T-helper 9 cell (primary cell): ENCODE measurements at regions not wholly inside any gene's neighbourhood (a gene's known extent, or its start where the extent isn't known, plus 50 kb on each side); places are given as distances from the start of the nearest gene placed in this dataset.

Experiments used
- DNase-seq: peaks from one replicate; pipeline ENCODE4 v3.0.0-alpha.2; 2020

DNA sequence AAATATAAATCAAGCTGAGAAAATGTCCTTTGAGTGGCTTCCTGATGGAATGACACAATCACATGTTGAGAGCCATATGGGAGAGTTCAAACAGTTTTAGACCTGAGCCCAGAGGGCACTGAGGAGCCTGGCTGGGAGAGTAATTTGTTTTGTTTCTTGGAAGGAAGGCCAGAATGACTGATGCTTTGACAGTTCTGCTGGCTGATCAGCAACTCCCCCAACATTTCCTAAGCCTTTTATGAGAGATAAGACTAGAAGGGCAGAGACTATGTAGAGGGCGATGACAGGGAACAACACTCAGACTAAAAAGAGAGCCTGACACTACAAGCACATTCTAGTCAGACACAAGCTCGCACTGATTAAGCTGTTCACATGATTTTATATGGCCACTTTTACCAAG lies 169.2 kb downstream of the COX7C start:
- DNase-seq: no peak

DNA sequence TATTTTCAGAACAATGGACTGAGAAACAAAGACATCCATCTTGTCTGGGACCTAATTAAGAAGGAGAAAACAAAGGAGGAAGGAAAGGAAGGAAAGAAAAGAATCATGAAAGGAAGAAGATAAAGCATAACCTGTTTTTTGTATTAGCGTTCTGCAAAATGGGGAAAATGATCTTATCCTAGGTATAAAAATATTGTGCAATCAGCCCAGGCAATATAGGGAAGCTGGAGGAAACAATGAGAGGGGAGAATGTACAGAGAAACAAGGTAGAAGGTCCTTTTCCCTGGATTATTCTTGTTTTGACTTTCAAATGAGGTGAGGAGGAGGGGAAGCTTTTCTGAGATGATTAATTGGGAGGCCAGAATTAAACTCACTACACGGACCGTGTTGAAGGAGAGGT lies 177.9 kb downstream of the COX7C start:
- no peak for DNase-seq

GRCh38 chr5:86797677-86798076 lies 179.9 kb downstream of the COX7C start:
- no peak for DNase-seq

- DNase-seq: no peak
Observed at GRCh38 chr5:86806206-86806605, 188.5 kb downstream of the COX7C start.

DNA sequence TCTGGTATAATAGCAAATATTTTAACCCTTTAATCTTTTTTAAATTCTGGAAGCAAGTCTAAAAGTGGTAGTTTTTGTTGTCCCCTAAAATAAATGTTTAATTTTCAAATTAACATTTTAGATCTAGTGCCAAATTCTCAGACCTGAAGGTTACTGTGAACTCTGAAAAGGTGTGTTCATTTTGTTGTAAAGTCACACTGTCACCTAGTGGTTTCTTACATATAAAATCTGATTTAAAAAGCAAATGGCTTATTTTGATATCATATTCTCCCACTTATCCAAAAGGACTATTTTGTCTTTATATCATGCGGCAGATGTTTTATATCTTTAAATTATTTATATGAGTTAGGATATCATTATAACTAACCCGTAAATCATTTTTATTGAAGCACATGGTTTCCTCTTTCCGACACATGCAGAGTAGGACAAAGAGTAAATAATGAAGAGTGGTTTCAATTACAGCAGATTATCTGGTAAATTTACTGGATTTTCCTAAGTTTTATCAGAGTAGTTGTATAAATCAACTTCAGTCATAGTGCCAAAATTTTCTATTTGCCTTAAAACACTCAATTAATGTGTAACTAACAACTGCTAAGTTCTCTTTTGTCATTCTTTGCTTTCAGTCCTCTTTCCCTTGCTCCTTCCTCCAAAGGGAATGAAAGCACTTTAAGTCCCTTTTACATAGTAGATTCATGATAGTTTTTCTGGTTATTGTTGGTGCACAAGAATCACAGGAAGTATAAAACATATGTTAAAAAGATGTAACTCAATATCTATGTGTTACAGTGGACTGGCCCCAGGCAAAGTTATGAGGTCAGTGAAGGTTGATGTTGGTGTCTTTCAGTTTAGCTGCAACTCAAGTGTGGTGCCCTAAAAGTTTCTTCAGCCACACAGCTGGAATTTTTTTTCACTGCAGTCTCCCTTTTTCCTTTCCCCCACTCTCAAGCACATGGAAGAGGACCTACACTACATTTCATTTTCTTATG lies 189.6 kb downstream of the COX7C start:
- no peak for DNase-seq

- no peak for DNase-seq
Observed at GRCh38 chr5:86814315-86814714, 196.6 kb downstream of the COX7C start.

GRCh38 chr5:86814907-86815306 lies 197.2 kb downstream of the COX7C start:
- DNase-seq: no peak

DNA sequence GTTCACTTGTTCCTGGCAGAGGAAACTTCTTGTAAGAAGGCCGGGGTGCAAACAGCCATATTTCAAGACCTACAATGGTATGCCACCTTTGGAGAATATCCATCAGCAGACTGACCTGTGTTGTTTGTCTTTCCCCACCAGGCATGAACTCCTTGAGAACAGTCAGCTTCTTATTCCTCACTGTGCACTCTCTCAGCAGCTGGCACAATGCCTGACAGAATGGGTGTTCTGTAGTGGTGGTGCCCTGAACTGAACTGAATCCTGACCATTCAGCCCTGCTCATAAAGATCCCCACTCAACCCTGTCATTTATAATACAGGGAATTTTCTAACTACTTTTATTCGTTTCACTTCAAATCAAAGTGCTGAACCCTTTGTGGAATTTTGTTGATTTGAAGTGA lies 206.9 kb downstream of the COX7C start:
- no peak for DNase-seq

DNA sequence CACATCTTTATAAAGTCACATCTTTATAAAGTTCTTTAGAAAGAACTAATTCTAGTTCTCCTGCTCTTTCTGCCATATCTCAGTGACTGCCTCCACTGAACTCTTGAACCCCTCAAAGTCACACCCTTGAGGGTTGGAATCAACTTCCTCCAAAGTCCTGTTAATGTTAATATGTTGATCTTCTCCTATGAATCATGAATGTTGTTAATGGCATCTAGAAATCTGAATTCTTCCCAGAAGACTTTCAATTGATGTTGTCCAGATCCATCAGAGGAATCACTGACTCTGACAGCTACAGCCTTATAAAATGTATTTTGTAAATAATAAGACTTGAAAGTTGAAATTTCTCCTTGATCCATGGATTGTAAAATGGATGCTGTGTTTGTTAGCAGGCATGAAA lies 213.4 kb downstream of the COX7C start:
- no peak for DNase-seq

DNA sequence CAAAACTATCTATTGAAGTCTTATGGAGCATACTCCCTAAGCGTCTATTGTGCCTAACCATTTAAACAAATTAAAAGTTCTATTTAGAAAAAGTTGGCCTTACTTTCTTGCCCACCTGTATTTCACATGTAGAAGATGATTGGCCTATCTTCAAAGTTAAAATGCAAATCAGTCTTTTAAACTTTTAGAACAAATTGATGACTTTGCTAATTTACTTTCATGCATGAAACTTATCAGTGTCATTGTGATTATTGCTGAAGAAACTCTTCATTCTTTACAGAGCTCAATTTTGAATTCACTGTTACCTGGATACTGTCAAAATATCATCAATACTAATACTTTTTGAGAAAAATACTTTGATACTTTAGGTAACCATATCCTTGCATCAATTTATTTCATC lies 216.1 kb downstream of the COX7C start:
- DNase-seq: no peak

GRCh38 chr5:86837610-86838009 lies 219.9 kb downstream of the COX7C start:
- no peak for DNase-seq

DNA sequence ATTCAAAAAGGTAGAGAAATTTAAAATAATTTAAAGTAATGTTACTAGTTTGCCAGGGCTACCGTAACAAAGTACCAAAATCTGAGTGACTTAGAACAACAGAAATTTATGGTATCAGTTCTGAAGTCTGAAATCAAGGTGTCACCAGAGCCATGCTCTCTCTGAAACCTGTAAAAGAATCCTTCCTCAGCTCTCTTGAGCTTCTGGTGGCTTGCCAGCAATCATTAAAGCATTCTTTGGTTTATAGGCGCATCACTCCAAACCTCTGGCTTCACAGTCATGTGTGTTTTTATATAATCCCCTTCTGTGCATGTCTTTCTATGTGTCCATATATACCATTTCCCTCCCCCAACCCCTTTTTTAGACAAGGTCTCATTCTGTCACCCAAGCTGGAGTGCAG lies 220.3 kb downstream of the COX7C start:
- no peak for DNase-seq

DNA sequence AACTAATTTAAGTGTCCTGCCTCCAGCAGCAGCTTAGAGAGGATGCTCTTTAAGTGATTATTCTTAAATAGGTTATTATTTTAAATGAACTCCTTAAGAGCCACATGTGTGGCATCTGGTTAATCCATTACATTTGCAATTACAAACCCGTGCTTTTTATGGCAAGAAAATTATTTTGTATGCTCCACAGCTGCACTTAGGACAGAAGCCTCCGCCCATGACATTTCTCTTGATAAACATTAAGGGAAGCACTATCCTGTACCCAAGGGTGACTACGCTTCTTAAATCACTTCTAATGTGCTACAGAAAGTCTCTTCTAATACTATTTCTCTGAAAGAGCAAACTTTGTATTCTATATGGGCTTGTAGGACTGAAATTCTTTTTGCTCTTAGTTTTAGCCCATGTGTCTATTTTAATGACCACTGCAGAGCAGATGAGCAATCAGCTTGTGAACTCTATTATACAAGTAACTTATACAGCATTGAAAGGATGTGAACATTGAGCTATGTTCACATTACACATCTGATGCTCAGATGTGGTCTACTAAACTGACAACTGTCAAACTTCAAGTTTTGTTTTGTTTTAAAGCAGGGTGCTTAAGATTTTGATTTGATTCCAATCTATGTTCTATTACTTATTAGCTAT lies 223.4 kb downstream of the COX7C start:
- DNase-seq: no peak

DNA sequence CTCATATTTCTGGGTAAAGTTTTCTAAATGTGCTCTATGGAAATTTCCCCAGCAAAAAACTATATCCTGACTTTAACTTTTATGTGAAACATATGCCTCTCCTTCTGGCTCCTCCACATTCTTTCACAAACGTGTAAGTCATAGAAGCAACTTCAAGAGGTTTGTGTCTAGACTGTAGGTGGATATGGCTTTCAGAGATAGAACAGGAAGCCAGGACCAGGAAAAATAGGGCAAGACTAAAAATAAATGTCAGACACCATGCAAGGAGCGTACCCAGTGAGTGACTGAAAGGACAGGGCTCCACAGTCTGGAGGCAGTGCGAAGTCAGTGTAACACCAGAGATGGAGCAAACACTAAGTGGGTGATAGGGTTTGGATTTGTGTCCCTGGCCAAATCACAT lies 240.7 kb downstream of the COX7C start:
- DNase-seq: no peak

DNA sequence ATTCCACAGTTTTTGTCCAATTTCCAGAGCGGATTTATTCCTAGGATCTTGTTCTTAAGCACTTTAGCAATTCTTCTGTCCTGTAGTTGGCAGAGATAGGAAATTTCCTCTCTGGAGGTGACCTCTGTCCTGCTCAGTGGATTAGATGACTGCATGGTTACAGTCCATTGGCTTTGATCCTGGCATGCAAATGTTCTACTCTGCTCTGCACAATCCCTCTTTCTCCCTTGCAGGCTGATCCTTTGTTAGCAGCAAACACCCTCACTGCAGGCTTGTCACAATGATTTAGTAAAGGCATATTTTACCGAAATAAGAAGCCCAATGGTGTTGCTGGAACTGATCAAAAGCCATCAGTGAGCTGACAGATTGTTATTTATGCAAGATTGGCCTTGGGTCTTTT lies 243.8 kb downstream of the COX7C start:
- no peak for DNase-seq

DNA sequence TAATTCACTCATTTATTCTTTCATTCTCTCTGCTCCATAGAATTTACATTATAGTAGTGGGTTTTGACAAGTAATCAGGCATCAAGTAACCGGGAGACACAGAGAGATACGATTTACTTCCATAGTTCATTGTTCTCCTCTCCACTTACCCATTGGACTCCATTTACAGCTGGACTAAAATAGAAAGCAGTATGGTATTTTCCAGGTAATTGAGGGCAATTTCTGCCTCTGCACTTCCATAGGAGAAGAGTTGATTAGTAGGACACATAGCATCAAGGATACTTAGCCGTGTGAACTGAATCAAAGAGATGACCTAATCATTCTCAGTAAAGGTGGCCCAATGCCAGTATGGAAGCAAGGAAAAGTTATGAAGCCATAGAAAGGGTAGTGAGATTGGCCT lies 244.4 kb downstream of the COX7C start:
- no peak for DNase-seq

DNA sequence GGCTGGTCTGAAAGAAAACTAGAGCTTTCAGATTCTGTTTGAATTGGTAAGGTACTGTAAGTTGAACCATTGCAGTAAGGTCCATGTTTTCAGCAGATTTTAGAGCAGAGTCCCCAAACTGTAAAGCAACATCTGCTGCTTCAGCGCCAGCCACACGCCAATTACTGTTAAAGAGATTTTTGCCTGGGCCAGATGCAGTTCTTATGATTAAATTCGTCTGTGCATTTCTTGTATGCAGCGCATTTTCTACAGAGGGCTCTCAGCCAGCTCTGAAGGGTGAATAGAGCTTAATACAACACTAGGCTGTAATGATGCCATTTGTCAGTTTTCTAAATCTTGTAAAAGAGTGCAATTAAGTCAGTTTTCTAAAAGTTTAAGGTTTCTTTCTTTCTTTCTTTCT lies 246.3 kb downstream of the COX7C start:
- no peak for DNase-seq

DNA sequence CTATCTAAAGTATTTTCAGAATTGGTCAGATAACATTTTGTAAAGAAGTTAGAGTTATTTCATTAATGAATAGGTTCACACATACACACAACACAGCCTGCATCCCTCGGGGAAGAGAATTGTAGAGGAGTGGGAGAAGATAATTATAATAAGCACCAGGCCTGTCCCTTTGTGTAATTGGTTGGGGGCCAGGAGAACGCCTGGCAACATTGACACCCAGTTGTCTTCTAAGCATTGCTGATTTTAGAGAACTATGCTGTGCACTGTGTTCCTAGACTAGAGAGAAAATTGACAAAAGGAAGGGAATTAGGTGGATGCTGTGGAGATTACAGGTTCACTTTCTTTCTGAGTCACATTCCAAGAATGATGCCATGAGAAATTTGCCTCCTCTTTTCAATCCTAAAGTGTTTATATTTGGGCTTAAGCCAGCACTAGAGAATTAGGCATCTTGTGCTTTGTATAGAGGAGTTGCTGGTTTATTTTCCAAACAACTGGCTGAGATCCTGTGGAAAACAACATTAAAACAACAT lies 247.6 kb downstream of the COX7C start:
- DNase-seq: no peak

- DNase-seq: no peak
Observed at GRCh38 chr5:86866036-86866435, 248.3 kb downstream of the COX7C start.

DNA sequence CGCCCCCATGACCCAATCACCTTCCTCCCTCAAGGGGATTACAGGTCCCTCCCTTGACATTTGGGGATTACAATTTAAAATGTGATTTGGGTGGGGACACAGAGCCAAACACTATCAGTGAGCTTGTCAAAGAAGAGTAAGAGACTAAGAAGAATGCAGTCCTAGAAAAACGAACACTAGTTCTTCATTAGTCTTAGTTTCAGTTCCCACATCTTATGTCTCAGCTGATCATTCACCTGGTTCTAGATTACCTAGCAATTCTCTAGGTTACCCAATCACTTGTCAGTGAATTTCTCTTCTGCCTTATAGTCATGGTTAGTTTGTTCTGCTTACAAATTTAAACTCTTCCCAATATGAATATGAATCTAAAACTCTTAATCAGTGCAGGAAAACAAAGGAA lies 251.5 kb downstream of the COX7C start:
- no peak for DNase-seq

- no peak for DNase-seq
Observed at GRCh38 chr5:86875539-86875938, 257.8 kb downstream of the COX7C start.

- no peak for DNase-seq
Observed at GRCh38 chr5:86878250-86878649, 260.5 kb downstream of the COX7C start.

DNA sequence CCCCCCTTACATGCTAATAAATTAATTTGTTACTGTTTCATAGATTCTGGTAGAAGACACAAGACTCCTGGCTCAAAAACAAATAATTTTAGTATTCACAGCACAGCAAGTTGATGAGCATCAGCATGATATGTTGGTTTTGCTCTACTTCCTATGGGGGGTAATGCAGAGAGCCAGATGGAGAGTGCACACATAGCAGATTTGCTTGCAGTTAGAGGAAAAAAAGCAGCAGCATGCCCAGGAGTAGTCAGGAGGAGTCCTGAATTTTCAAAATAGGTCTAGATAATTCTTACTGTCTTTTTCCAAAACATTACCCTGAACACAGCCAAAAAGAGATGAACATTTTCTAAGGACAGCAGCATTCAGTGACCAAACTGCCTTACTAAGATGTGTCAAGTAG lies 261.3 kb downstream of the COX7C start:
- no peak for DNase-seq

- DNase-seq: no peak
Observed at GRCh38 chr5:86880344-86880743, 262.6 kb downstream of the COX7C start.
